B cell (primary cell): ENCODE measurements at regions not wholly inside any gene's neighbourhood (a gene's known extent, or its start where the extent isn't known, plus 50 kb on each side); places are given as distances from the start of the nearest gene placed in this dataset.
"Not testable (repeated sequence)": the region's sequence is repeated elsewhere in the genome, so short reads cannot be mapped to it uniquely, and the experiment has no call there.

Experiments
- ATAC-seq: fragments of 200-7000 bp; cut with Tn5 transposase; one replicate; pipeline ENCODE4 v1.10.0; 2021; ENCODE audit warnings: low read depth, mild to moderate bottlenecking, moderate number of reproducible peaks, moderate library complexity
- CTCF ChIA-PET: fragments of 350-600 bp; sonication (Branson Sonifier 250); formaldehyde crosslinking; loops from one replicate; lab custom pipeline; 2021; ENCODE audit warnings: antibody characterized with exemption, inconsistent platforms; lab: Charles Lee
- POLR2A ChIA-PET: fragments of 350-600 bp; sonication (Branson Sonifier 250); formaldehyde crosslinking; loops from one replicate; lab custom pipeline; 2021; ENCODE audit warnings: antibody characterized with exemption; lab: Charles Lee
- DNase-seq: peaks from one replicate; pipeline ENCODE4 v3.0.0; 2013
- H2AFZ ChIP-seq: 2 replicates; pipeline ENCODE4 v1.6.1; 2012; ENCODE audit warnings: mild to moderate bottlenecking, low read depth, low read length; ENCODE audit not compliant: insufficient read depth, poor library complexity, severe bottlenecking
- H3K27ac ChIP-seq, 2 donors: 1 replicate in 1 of 2; 2 replicates in 1 of 2; pipeline ENCODE4 v1.5.1; 2012 to 2013; ENCODE audit warnings: low read length in 2 of 2, mild to moderate bottlenecking in 2 of 2, moderate library complexity in 1 of 2
- H3K27me3 ChIP-seq, 4 experiments: fragments of 200-600 bp in 1 of 4; sonication (generic) in 1 of 4; replicated peaks in 1 of 4; 1 replicate in 2 of 4; 2 replicates in 2 of 4; pipeline versions ENCODE4 v1.6.1 to v1.7.0; 2013 to 2016; ENCODE audit warnings: low read length in 3 of 4, mild to moderate bottlenecking in 2 of 4, mixed read lengths in 1 of 4, moderate library complexity in 1 of 4; ENCODE audit not compliant: insufficient read depth in 4 of 4, control insufficient read depth in 3 of 4; ENCODE audit errors: control extremely low read depth in 1 of 4
- H3K36me3 ChIP-seq, 2 experiments: replicated peaks in 1 of 2; 1 replicate in 1 of 2; 2 replicates in 1 of 2; pipeline versions ENCODE4 v1.6.1 to v1.7.1; 2013; ENCODE audit warnings: low read length in 1 of 2; ENCODE audit not compliant: insufficient read depth in 2 of 2, control insufficient read depth in 1 of 2; ENCODE audit errors: control extremely low read depth in 1 of 2, extremely low read depth in 1 of 2
- H3K4me1 ChIP-seq, 2 donors: fragments of 200-600 bp in 1 of 2; sonication (generic) in 1 of 2; 1 replicate in 1 of 2; 2 replicates in 1 of 2; pipeline versions ENCODE4 v1.5.1 to v1.6.1; 2013 to 2017; ENCODE audit warnings: low read length in 2 of 2; ENCODE audit not compliant: control insufficient read depth in 2 of 2, insufficient read depth in 2 of 2
- H3K4me2 ChIP-seq: replicated peaks from 2 replicates; pipeline ENCODE3; 2012; ENCODE audit warnings: mild to moderate bottlenecking, low read depth, low read length; ENCODE audit not compliant: poor library complexity, severe bottlenecking
- H3K4me3 ChIP-seq, 5 experiments: fragments of 200-600 bp in 1 of 5; sonication (generic) in 1 of 5; 1 replicate in 3 of 5; 2 replicates in 2 of 5; pipeline versions ENCODE4 v1.5.1 to v1.7.0; 2011 to 2016; ENCODE audit warnings: low read length in 4 of 5, mild to moderate bottlenecking in 4 of 5, low read depth in 2 of 5, control low read depth in 1 of 5, moderate library complexity in 1 of 5; ENCODE audit not compliant: insufficient read depth in 1 of 5; ENCODE audit errors: control extremely low read depth in 1 of 5, extremely low read depth in 1 of 5
- H3K79me2 ChIP-seq: fragments of 200-600 bp; sonication (generic); one replicate; pipeline ENCODE4 v1.6.0; 2016; ENCODE audit warnings: low read length; ENCODE audit not compliant: control insufficient read depth, insufficient read depth
- H3K9ac ChIP-seq: fragments of 200-600 bp; sonication (generic); 2 replicates; pipeline ENCODE4 v1.6.1; 2017; ENCODE audit warnings: mild to moderate bottlenecking, low read length, moderate library complexity
- H3K9me3 ChIP-seq, 3 donors: one replicate each; pipeline versions ENCODE4 v1.6.1 to v1.7.1; 2013; ENCODE audit warnings: low read length in 2 of 3; ENCODE audit not compliant: control insufficient read depth in 2 of 3, insufficient read depth in 1 of 3; ENCODE audit errors: control extremely low read depth in 1 of 3
- H4K20me1 ChIP-seq: 2 replicates; pipeline ENCODE4 v1.6.0; 2012; ENCODE audit warnings: mild to moderate bottlenecking, low read length; ENCODE audit not compliant: insufficient read depth, control insufficient read depth, poor library complexity, severe bottlenecking
- H3K27ac Mint-ChIP-seq: one replicate; pipeline ENCODE4 v1.8.0; 2021; ENCODE audit warnings: mixed read lengths
- H3K27me3 Mint-ChIP-seq: one replicate; pipeline ENCODE4 v1.8.0; 2021; ENCODE audit warnings: mixed read lengths
- H3K4me1 Mint-ChIP-seq: one replicate; pipeline ENCODE4 v1.8.0; 2021; ENCODE audit warnings: mixed read lengths
- H3K4me3 Mint-ChIP-seq: one replicate; pipeline ENCODE4 v1.8.0; 2021; ENCODE audit warnings: mixed read lengths
- H3K9me3 Mint-ChIP-seq: one replicate; pipeline ENCODE4 v1.8.0; 2022; ENCODE audit warnings: mixed read lengths; ENCODE audit not compliant: insufficient read depth
- EZH2 ChIP-seq: IDR thresholded peaks from 2 replicates; pipeline ENCODE4 v1.6.1; 2012; ENCODE audit warnings: borderline replicate concordance, low read depth, mild to moderate bottlenecking, moderate library complexity, low read length; ENCODE audit not compliant: insufficient read depth, poor library complexity, severe bottlenecking
- WGBS: methylation state at CpG from one replicate; pipeline ENCODE4 v1.1.5; 2013; ENCODE audit warnings: missing lambda C conversion rate; ENCODE audit not compliant: insufficient coverage; 5-methylcytosine and 5-hydroxymethylcytosine counted together
- intact Hi-C: fragments of 100-400 bp; cut with micrococcal nuclease; formaldehyde crosslinking; loops from one replicate; pipeline ENCODE4 v1.10.0; 2022
- TF ChIP-seq, protein P1 (sequence below): fragments of 200-600 bp; IDR thresholded peaks from one replicate; pipeline ENCODE4 v1.8.0; 2022; ENCODE audit warnings: antibody characterized with exemption, mild to moderate bottlenecking

DNA sequence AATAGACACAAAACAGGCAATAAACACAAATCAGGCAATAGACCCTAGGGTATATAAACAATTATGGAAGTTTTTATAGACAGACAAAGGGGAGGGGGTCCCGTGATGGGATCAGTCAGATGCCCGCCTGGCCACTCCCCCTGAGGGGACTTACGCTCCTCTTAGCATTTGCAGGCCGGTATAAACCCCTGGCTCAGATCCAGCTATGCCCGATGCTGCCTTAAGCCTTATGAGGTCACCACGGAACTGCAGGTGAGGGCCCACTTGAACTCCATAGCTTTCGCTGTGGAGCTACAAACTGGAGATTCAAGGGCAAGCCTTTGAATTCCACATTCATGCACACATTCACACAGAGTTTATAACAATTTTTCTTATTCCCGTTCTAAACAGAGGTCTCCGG, 340.5 kb upstream of the USP9Y start:
- H3K4me3 Mint-ChIP-seq: no peak overlapping the region
- no peaks in the 10 kb centered on the region for H3K9me3 ChIP-seq
- intact Hi-C loops: no loop called here
- H3K27ac ChIP-seq: no peak overlapping the region
- H2AFZ ChIP-seq: no peak overlapping the region
- H3K4me1 ChIP-seq: no peaks in the 10 kb centered on the region
- no peak overlapping the region for H3K4me3 ChIP-seq
- no peaks in the 10 kb centered on the region for H3K27me3 ChIP-seq
- ATAC-seq (no peak), DNase-seq (no peak)
- no peaks in the 10 kb centered on the region for H3K9me3 Mint-ChIP-seq
- no peak overlapping the region for H3K27ac Mint-ChIP-seq
- no CpG with 5 or more reads among the region's 9 CpGs for WGBS
- H3K36me3 ChIP-seq: no peaks in the 10 kb centered on the region
- H3K4me1 Mint-ChIP-seq: no peaks in the 10 kb centered on the region
- no peak overlapping the region for H3K9ac ChIP-seq
- no peaks in the 10 kb centered on the region for H4K20me1 ChIP-seq
- no peaks in the 10 kb centered on the region for H3K27me3 Mint-ChIP-seq
- H3K4me2 ChIP-seq: no peak overlapping the region
- POLR2A ChIA-PET: no interaction called here
- TF ChIP-seq EZH2: no peak
- TF ChIP-seq, protein P1, sequence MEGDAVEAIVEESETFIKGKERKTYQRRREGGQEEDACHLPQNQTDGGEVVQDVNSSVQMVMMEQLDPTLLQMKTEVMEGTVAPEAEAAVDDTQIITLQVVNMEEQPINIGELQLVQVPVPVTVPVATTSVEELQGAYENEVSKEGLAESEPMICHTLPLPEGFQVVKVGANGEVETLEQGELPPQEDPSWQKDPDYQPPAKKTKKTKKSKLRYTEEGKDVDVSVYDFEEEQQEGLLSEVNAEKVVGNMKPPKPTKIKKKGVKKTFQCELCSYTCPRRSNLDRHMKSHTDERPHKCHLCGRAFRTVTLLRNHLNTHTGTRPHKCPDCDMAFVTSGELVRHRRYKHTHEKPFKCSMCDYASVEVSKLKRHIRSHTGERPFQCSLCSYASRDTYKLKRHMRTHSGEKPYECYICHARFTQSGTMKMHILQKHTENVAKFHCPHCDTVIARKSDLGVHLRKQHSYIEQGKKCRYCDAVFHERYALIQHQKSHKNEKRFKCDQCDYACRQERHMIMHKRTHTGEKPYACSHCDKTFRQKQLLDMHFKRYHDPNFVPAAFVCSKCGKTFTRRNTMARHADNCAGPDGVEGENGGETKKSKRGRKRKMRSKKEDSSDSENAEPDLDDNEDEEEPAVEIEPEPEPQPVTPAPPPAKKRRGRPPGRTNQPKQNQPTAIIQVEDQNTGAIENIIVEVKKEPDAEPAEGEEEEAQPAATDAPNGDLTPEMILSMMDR: no peak
- H3K79me2 ChIP-seq: no peaks in the 10 kb centered on the region
- CTCF ChIA-PET: no interaction called here

DNA sequence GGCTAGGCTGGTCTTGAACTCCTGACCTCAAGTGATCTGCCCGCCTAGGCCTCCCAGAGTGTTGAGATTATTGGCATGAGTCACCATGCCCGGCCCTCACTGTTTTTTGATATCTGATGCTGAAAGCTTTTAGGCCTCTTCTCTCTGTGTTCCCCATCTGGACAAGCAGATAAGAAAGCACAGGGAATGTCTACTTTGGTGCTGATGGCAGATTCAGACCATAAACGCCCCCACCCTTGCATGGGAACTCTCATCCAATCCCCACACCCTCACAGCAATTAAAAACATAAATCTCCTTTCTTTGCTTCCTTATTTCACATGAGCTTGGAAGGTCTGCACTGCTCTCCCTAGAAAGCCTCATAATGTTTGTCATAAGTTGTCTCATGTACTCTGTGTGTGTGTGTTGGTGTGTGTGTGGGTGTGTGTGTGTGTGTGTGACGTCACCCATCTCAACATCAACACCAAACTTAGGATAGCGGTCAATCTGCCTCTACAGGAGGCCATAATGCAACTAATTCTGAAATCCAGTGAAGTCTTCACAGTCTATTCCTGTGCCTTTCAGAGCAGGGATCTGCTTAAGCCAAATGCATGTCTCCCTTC, 335.6 kb upstream of the USP9Y start:
- H3K27ac Mint-ChIP-seq: no peak overlapping the region
- Histone ChIP-seq H3K79me2 (no peaks in the 10 kb centered on the region), H2AFZ (no peak overlapping the region), H3K4me2 (no peak overlapping the region), H3K4me3 (no peak overlapping the region), H3K36me3 (no peaks in the 10 kb centered on the region), H3K4me1 (no peaks in the 10 kb centered on the region), H4K20me1 (no peaks in the 10 kb centered on the region), H3K9ac (no peak overlapping the region), H3K27me3 (no peaks in the 10 kb centered on the region), H3K27ac (no peak overlapping the region), H3K9me3 (no peaks in the 10 kb centered on the region)
- no peak for TF ChIP-seq EZH2
- TF ChIP-seq, protein P1: no peak
- no peaks in the 10 kb centered on the region for H3K9me3 Mint-ChIP-seq
- H3K4me1 Mint-ChIP-seq: no peaks in the 10 kb centered on the region
- 50% methylated on average over 2 of the region's 5 CpGs for WGBS
- ATAC-seq (no peak), DNase-seq (no peak)
- ChIA-PET POLR2A (no interaction called here), CTCF (no interaction called here)
- H3K27me3 Mint-ChIP-seq: no peaks in the 10 kb centered on the region
- intact Hi-C loops: no loop called here
- no peak overlapping the region for H3K4me3 Mint-ChIP-seq

DNA sequence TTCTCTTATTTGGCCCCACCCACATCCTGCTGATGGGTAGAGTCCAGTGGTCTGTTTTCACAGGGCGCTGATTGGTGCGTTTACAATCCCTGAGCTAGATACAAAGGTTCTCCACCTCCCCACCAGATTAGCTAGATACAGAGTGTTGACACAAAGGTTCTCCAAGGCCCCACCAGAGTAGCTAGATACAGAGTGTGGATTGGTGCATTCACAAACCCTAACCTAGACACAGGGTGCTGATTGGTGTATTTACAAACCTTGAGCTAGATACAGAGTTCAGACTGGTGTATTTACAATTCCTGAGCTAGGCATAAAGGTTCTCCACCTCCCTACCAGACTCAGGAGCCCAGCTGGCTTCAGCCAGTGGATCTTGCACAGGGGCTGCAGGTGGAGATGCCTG, 326.4 kb upstream of the USP9Y start:
- H3K4me1 Mint-ChIP-seq, H3K4me3 ChIP-seq, H3K9me3 ChIP-seq, H3K4me3 Mint-ChIP-seq, H3K79me2 ChIP-seq, H3K36me3 ChIP-seq, H3K9me3 Mint-ChIP-seq, intact Hi-C loops, H4K20me1 ChIP-seq, CTCF ChIA-PET, H3K27me3 Mint-ChIP-seq, H3K27ac Mint-ChIP-seq, H3K9ac ChIP-seq, POLR2A ChIA-PET, H3K27ac ChIP-seq, DNase-seq, H2AFZ ChIP-seq, H3K4me1 ChIP-seq, H3K4me2 ChIP-seq, H3K27me3 ChIP-seq, ATAC-seq: not testable (repeated sequence)
- WGBS: no CpG with 5 or more reads among the region's 2 CpGs
